ENCODE measurements at regions not wholly inside any gene's neighbourhood (a gene's known extent, or its start where the extent isn't known, plus 50 kb on each side); places are given as distances from the start of the nearest gene placed in this dataset.

DNA sequence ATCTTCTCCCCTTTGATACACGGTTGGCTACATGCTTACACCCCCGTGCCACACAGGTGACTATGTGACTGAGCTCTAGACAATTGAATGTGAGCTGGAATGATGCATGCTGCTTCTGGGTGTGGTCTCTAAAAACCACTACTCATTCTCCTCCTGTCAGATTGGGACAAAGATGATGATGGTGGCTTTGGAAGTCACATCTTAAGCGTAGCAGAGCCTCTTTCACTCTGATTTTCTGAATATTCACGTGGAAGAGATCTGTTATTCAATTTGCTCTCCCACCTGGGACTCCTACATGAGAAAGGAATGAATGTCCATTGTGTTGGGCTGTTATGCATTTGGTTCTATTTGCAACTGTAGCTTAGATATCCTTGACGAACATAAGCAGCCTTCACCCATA is 763.6 kb upstream of the EEF2KMT start:
- ATAC-seq: no peak
- no peaks in the 10 kb centered on the region for H3K4me1 Mint-ChIP-seq (ENCODE audit: low read depth)
- H3K4me3 Mint-ChIP-seq: no peak overlapping the region
- H3K27me3 Mint-ChIP-seq: no peaks in the 10 kb centered on the region
- POLR2A ChIA-PET: no interaction called here
- no peaks in the 10 kb centered on the region for H3K36me3 Mint-ChIP-seq (ENCODE audit: low read depth)
- H3K9me3 Mint-ChIP-seq: no peaks in the 10 kb centered on the region
- CTCF ChIA-PET: no interaction called here
- intact Hi-C loops (cut with micrococcal nuclease): no loop called here
- H3K27ac Mint-ChIP-seq: no peak overlapping the region
- no peak for DNase-seq
- TF ChIP-seq, protein P1, sequence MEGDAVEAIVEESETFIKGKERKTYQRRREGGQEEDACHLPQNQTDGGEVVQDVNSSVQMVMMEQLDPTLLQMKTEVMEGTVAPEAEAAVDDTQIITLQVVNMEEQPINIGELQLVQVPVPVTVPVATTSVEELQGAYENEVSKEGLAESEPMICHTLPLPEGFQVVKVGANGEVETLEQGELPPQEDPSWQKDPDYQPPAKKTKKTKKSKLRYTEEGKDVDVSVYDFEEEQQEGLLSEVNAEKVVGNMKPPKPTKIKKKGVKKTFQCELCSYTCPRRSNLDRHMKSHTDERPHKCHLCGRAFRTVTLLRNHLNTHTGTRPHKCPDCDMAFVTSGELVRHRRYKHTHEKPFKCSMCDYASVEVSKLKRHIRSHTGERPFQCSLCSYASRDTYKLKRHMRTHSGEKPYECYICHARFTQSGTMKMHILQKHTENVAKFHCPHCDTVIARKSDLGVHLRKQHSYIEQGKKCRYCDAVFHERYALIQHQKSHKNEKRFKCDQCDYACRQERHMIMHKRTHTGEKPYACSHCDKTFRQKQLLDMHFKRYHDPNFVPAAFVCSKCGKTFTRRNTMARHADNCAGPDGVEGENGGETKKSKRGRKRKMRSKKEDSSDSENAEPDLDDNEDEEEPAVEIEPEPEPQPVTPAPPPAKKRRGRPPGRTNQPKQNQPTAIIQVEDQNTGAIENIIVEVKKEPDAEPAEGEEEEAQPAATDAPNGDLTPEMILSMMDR (IDR thresholded peaks at IDR 0.05): no peak

DNA sequence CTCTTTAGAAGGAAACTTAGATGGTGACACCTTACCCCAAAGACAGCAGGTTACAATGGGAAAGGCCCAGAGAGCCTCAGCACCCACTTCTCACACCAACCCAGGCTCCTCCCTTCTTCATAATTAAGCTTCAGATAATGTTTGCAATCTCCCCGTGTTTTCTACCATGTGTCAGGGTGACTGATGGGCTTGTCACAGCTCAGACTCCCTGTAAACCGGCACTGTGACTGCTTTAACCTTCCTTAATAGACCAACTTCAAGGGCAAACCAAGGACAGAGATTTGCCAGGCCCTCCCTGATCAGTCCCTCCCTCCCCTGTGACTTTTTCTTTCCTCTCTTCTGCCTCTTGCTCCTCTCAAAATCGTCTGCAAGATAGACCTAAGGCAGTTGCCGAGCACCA is 760.6 kb upstream of the EEF2KMT start:
- H3K9me3 Mint-ChIP-seq: no peaks in the 10 kb centered on the region

GRCh38 chr16:5854027-5854426 is 756.4 kb upstream of the EEF2KMT start:
- H3K4me1 Mint-ChIP-seq (ENCODE audit: low read depth): no peaks in the 10 kb centered on the region
- no peaks in the 10 kb centered on the region for H3K9me3 Mint-ChIP-seq
- ATAC-seq (no peak), DNase-seq (no peak)
- intact Hi-C loops (cut with micrococcal nuclease): no loop called here
- H3K36me3 Mint-ChIP-seq (ENCODE audit: low read depth): no peaks in the 10 kb centered on the region
- ChIA-PET POLR2A (no interaction called here), CTCF (no interaction called here)
- no peak overlapping the region for H3K4me3 Mint-ChIP-seq
- no peak overlapping the region for H3K27ac Mint-ChIP-seq
- TF ChIP-seq, protein P1 (IDR thresholded peaks at IDR 0.05): no peak
- H3K27me3 Mint-ChIP-seq: no peaks in the 10 kb centered on the region

More for the DNA sequence above, 760.6 kb upstream of the EEF2KMT start:
- H3K4me1 Mint-ChIP-seq (ENCODE audit: low read depth): no peaks in the 10 kb centered on the region
- ChIA-PET CTCF (no interaction called here), POLR2A (no interaction called here)
- H3K27me3 Mint-ChIP-seq: no peaks in the 10 kb centered on the region
- ATAC-seq (no peak), DNase-seq (no peak)
- no peaks in the 10 kb centered on the region for H3K36me3 Mint-ChIP-seq (ENCODE audit: low read depth)
- H3K27ac Mint-ChIP-seq: no peak overlapping the region
- intact Hi-C loops (cut with micrococcal nuclease): no loop called here
- H3K4me3 Mint-ChIP-seq: no peak overlapping the region
- TF ChIP-seq, protein P1 (IDR thresholded peaks at IDR 0.05): no peak

- no peak overlapping the region for H3K27ac Mint-ChIP-seq
- TF ChIP-seq, protein P1 (IDR thresholded peaks at IDR 0.05): no peak
- ChIA-PET CTCF (no interaction called here), POLR2A (no interaction called here)
- H3K36me3 Mint-ChIP-seq (ENCODE audit: low read depth): no peaks in the 10 kb centered on the region
- no peaks in the 10 kb centered on the region for H3K27me3 Mint-ChIP-seq
- intact Hi-C loops (cut with micrococcal nuclease): no loop called here
- H3K4me3 Mint-ChIP-seq: no peak overlapping the region
- H3K9me3 Mint-ChIP-seq: no peaks in the 10 kb centered on the region
- no peak for DNase-seq
- no peak for ATAC-seq
- no peaks in the 10 kb centered on the region for H3K4me1 Mint-ChIP-seq (ENCODE audit: low read depth)
Measured at GRCh38 chr16:5852151-5852550, 754.6 kb upstream of the EEF2KMT start.

DNA sequence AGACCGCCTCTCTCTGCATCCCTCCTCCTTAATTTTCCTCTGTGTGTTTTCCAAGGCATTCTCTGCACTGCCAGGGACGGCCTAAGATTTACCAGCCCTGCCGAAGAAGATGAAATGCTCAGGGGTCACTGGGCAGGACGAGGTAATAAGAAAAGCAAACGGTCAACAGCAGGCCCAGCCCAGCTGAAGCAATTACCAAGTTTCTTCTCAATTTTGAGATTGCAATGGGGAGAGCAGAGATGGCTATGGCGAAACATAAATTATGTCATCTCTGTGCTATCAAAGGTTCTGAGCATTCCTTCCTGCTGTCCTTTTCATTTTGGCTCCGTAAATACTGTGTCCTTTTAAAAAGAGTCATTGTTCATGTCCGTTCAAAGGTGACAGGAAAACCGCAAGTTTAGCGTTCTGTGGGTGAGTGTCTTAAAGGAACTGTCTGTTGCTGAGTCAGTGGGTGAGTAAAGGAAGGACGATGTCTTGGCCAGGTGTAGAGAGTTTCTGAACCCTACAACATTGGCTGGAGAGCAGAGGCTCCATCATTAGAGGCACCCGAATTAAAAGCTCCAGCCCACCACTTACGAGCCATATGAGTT is 753.9 kb upstream of the EEF2KMT start:
- POLR2A ChIA-PET: no interaction called here
- Mint-ChIP-seq H3K9me3 (peaks cover 2% of the 10 kb centered on the region), H3K4me3 (no peak overlapping the region), H3K36me3 (ENCODE audit: low read depth) (no peaks in the 10 kb centered on the region), H3K27me3 (no peaks in the 10 kb centered on the region), H3K27ac (no peak overlapping the region), H3K4me1 (ENCODE audit: low read depth) (no peaks in the 10 kb centered on the region)
- TF ChIP-seq, protein P1 (IDR thresholded peaks at IDR 0.05): no peak
- no peak for ATAC-seq
- DNase-seq: no peak
- CTCF ChIA-PET: no interaction called here
- intact Hi-C loops (cut with micrococcal nuclease): no loop called here

Data from activated CD8-positive, alpha-beta T cell treated with anti-CD3 and anti-CD28 coated beads for 36 hours (primary cell).